Karpas-422 (cell line): ENCODE measurements at regions not wholly inside any gene's neighbourhood (a gene's known extent, or its start where the extent isn't known, plus 50 kb on each side); places are given as distances from the start of the nearest gene placed in this dataset.

ENCODE experiments used
- DNase-seq: peaks from one replicate; pipeline ENCODE4 v3.0.0-alpha.2; 2015
- H2AFZ ChIP-seq: fragments of 200-600 bp; sonication (generic); 2 replicates; pipeline ENCODE4 v1.6.1; 2014; ENCODE audit warnings: antibody characterized with exemption, low read length, mixed read lengths
- H3K27ac ChIP-seq: fragments of 200-600 bp; sonication (generic); 2 replicates; pipeline ENCODE4 v1.5.1; 2014; ENCODE audit warnings: mild to moderate bottlenecking, low read length, moderate library complexity
- H3K27me3 ChIP-seq: fragments of 200-600 bp; sonication (generic); 2 replicates; pipeline ENCODE4 v1.6.1; 2014; ENCODE audit warnings: low read length, mixed read lengths
- H3K36me3 ChIP-seq: fragments of 200-600 bp; sonication (generic); 2 replicates; pipeline ENCODE4 v1.6.1; 2014; ENCODE audit warnings: low read length, mixed read lengths; ENCODE audit not compliant: insufficient read depth
- H3K4me1 ChIP-seq: fragments of 200-600 bp; sonication (generic); 2 replicates; pipeline ENCODE4 v1.6.1; 2014; ENCODE audit warnings: mild to moderate bottlenecking, low read length, mixed read lengths
- H3K4me2 ChIP-seq: fragments of 200-600 bp; sonication (generic); 2 replicates; pipeline ENCODE4 v1.6.1; 2014; ENCODE audit warnings: low read length, low read depth, mild to moderate bottlenecking; ENCODE audit not compliant: poor library complexity, severe bottlenecking
- H3K4me3 ChIP-seq: fragments of 200-600 bp; sonication (generic); 2 replicates; pipeline ENCODE4 v1.5.1; 2014; ENCODE audit warnings: mild to moderate bottlenecking, antibody characterized with exemption, low read length, mixed read lengths
- H3K79me2 ChIP-seq: fragments of 200-600 bp; sonication (generic); 2 replicates; pipeline ENCODE4 v1.6.1; 2014; ENCODE audit warnings: mild to moderate bottlenecking, low read length, mixed read lengths
- H3K9ac ChIP-seq: fragments of 200-600 bp; sonication (generic); 2 replicates; pipeline ENCODE4 v1.6.0; 2014; ENCODE audit warnings: low read length
- H3K9me2 ChIP-seq: fragments of 200-600 bp; sonication (generic), shearing (Covaris generic); replicated peaks from 2 replicates; pipeline ENCODE4 v1.6.0; 2014; ENCODE audit warnings: mild to moderate bottlenecking, low read length, moderate library complexity; ENCODE audit not compliant: insufficient read depth
- H3K9me3 ChIP-seq: fragments of 300-700, 200-600 bp; sonication (generic); 2 replicates; pipeline ENCODE4 v1.6.1; 2014; ENCODE audit warnings: low read length, mixed read lengths
- H4K20me1 ChIP-seq: fragments of 200-600 bp; sonication (generic); 2 replicates; pipeline ENCODE4 v1.6.1; 2014; ENCODE audit warnings: mild to moderate bottlenecking, antibody characterized with exemption, low read length, low read depth; ENCODE audit not compliant: insufficient read depth

- H4K20me1 ChIP-seq: no peaks in the 10 kb centered on the region
- no peaks in the 10 kb centered on the region for H3K9me2 ChIP-seq
- H3K27me3 ChIP-seq: no peaks in the 10 kb centered on the region
- no peak overlapping the region for H3K4me2 ChIP-seq
- no peak overlapping the region for H3K4me3 ChIP-seq
- DNase-seq: no peak
- H3K9me3 ChIP-seq: no peaks in the 10 kb centered on the region
- no peak overlapping the region for H3K27ac ChIP-seq
- H3K36me3 ChIP-seq: no peaks in the 10 kb centered on the region
- H3K79me2 ChIP-seq: no peaks in the 10 kb centered on the region
- no peak overlapping the region for H3K9ac ChIP-seq
- H2AFZ ChIP-seq: no peak overlapping the region
- H3K4me1 ChIP-seq: no peaks in the 10 kb centered on the region
Observed at GRCh38 chr2:72004201-72004915, 143.3 kb downstream of the CYP26B1 start.

- Histone ChIP-seq H2AFZ (no peak overlapping the region), H3K27ac (no peak overlapping the region), H3K4me1 (no peaks in the 10 kb centered on the region), H3K9ac (no peak overlapping the region), H3K36me3 (no peaks in the 10 kb centered on the region), H3K4me2 (no peak overlapping the region), H3K79me2 (no peaks in the 10 kb centered on the region), H3K27me3 (no peaks in the 10 kb centered on the region), H3K9me2 (no peaks in the 10 kb centered on the region), H3K4me3 (no peak overlapping the region), H4K20me1 (no peaks in the 10 kb centered on the region), H3K9me3 (no peaks in the 10 kb centered on the region)
- no peak for DNase-seq
Observed at GRCh38 chr2:72003796-72004195, 143.9 kb downstream of the CYP26B1 start.

GRCh38 chr2:72003124-72003523, 144.5 kb downstream of the CYP26B1 start:
- Histone ChIP-seq H3K27me3 (no peaks in the 10 kb centered on the region), H3K79me2 (no peaks in the 10 kb centered on the region), H4K20me1 (no peaks in the 10 kb centered on the region), H3K4me2 (no peak overlapping the region), H3K9me2 (no peaks in the 10 kb centered on the region), H3K9me3 (no peaks in the 10 kb centered on the region), H2AFZ (no peak overlapping the region), H3K36me3 (no peaks in the 10 kb centered on the region), H3K4me1 (no peaks in the 10 kb centered on the region), H3K27ac (no peak overlapping the region), H3K4me3 (no peak overlapping the region), H3K9ac (no peak overlapping the region)
- no peak for DNase-seq

- H3K9me2 ChIP-seq: no peaks in the 10 kb centered on the region
- H3K27me3 ChIP-seq: no peaks in the 10 kb centered on the region
- no peak overlapping the region for H3K4me3 ChIP-seq
- no peaks in the 10 kb centered on the region for H3K36me3 ChIP-seq
- H3K27ac ChIP-seq: no peak overlapping the region
- H3K9me3 ChIP-seq: no peaks in the 10 kb centered on the region
- H3K9ac ChIP-seq: no peak overlapping the region
- DNase-seq: no peak
- no peaks in the 10 kb centered on the region for H4K20me1 ChIP-seq
- H2AFZ ChIP-seq: no peak overlapping the region
- no peak overlapping the region for H3K4me2 ChIP-seq
- no peaks in the 10 kb centered on the region for H3K79me2 ChIP-seq
- H3K4me1 ChIP-seq: no peaks in the 10 kb centered on the region
Observed at GRCh38 chr2:72001937-72002690, 145.5 kb downstream of the CYP26B1 start.

GRCh38 chr2:72000110-72000509, 147.6 kb downstream of the CYP26B1 start:
- Histone ChIP-seq H3K9ac (no peak overlapping the region), H3K27me3 (no peaks in the 10 kb centered on the region), H3K9me3 (no peaks in the 10 kb centered on the region), H3K79me2 (no peaks in the 10 kb centered on the region), H3K36me3 (no peaks in the 10 kb centered on the region), H3K9me2 (no peaks in the 10 kb centered on the region), H3K4me3 (no peak overlapping the region), H3K27ac (no peak overlapping the region), H2AFZ (no peak overlapping the region), H3K4me1 (no peaks in the 10 kb centered on the region), H4K20me1 (no peaks in the 10 kb centered on the region), H3K4me2 (no peak overlapping the region)
- DNase-seq: no peak

- H3K36me3 ChIP-seq: no peaks in the 10 kb centered on the region
- no peaks in the 10 kb centered on the region for H3K9me2 ChIP-seq
- H2AFZ ChIP-seq: no peak overlapping the region
- no peaks in the 10 kb centered on the region for H4K20me1 ChIP-seq
- H3K4me1 ChIP-seq: no peaks in the 10 kb centered on the region
- no peak overlapping the region for H3K27ac ChIP-seq
- no peak overlapping the region for H3K9ac ChIP-seq
- no peaks in the 10 kb centered on the region for H3K9me3 ChIP-seq
- H3K79me2 ChIP-seq: no peaks in the 10 kb centered on the region
- H3K27me3 ChIP-seq: no peaks in the 10 kb centered on the region
- H3K4me3 ChIP-seq: no peak overlapping the region
- H3K4me2 ChIP-seq: no peak overlapping the region
- DNase-seq: no peak
Observed at GRCh38 chr2:71999580-71999979, 148.1 kb downstream of the CYP26B1 start.

- Histone ChIP-seq H3K27ac (no peak overlapping the region), H3K9me2 (no peaks in the 10 kb centered on the region), H3K9me3 (no peaks in the 10 kb centered on the region), H3K9ac (no peak overlapping the region), H2AFZ (no peak overlapping the region), H4K20me1 (no peaks in the 10 kb centered on the region), H3K4me1 (no peaks in the 10 kb centered on the region), H3K4me2 (no peak overlapping the region), H3K27me3 (no peaks in the 10 kb centered on the region), H3K36me3 (no peaks in the 10 kb centered on the region), H3K4me3 (no peak overlapping the region), H3K79me2 (no peaks in the 10 kb centered on the region)
- DNase-seq: no peak
Observed at GRCh38 chr2:71997843-71998242, 149.8 kb downstream of the CYP26B1 start.

- Histone ChIP-seq H3K27me3 (no peaks in the 10 kb centered on the region), H4K20me1 (no peaks in the 10 kb centered on the region), H2AFZ (no peak overlapping the region), H3K79me2 (no peaks in the 10 kb centered on the region), H3K4me1 (no peaks in the 10 kb centered on the region), H3K4me2 (no peak overlapping the region), H3K9me3 (no peaks in the 10 kb centered on the region), H3K9ac (no peak overlapping the region), H3K27ac (no peak overlapping the region), H3K9me2 (no peaks in the 10 kb centered on the region), H3K36me3 (no peaks in the 10 kb centered on the region), H3K4me3 (no peak overlapping the region)
- DNase-seq: peak; percentile 76
Observed at GRCh38 chr2:71995067-71995665, 152.5 kb downstream of the CYP26B1 start.
